ENCODE measurements at regions not wholly inside any gene's neighbourhood (a gene's known extent, or its start where the extent isn't known, plus 50 kb on each side); places are given as distances from the start of the nearest gene placed in this dataset.

- H3K27me3 ChIP-seq = no peaks in the 10 kb centered on the region
- no peak overlapping the region for H3K4me3 ChIP-seq (replicated peaks in 1 of 3)
- TF ChIP-seq CTCF (IDR thresholded peaks at IDR 0.05) (no peak), POLR2A (IDR thresholded peaks at IDR 0.05) (no peak)
- H3K4me1 ChIP-seq = no peaks in the 10 kb centered on the region
- H3K36me3 ChIP-seq = no peaks in the 10 kb centered on the region
- H3K9me3 ChIP-seq = no peaks in the 10 kb centered on the region
- intact Hi-C loops (cut with DNase I) = no loop called here
- WGBS, 2 donors = 46 to 50% methylated on average over 2 of the region's 2 CpGs
- peak in 1 of 2 donors; percentile 3 for DNase-seq
- H3K27ac ChIP-seq = no peak overlapping the region
These were observed 289.6 kb downstream of the DTWD2 start for GRCh38 chr5:118698774-118699173.

DNA sequence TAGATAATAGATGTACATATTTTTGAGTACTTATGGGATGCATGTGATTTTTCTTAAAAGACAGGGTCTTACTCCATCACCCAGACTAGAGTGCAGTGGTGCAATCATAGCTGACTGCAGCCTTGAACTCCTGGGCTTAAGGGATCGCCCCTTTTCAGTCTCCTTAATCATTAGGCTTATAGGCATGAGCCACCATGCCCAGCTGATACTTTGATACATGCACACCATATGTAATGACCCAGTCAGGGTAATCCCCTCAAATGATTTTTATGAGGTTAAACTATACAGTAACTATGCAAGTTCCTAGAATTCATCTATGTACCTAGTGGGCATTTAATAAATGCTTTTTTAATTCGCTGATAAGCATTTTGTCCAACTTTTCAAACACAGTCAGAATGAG lies 292.3 kb downstream of the DTWD2 start:
- WGBS, 2 donors = 90 to 99% methylated on average over 2 of the region's 2 CpGs

GRCh38 chr5:118692811-118693342 lies 295.5 kb downstream of the DTWD2 start:
- H3K9me3 ChIP-seq = no peaks in the 10 kb centered on the region
- H3K27me3 ChIP-seq = no peaks in the 10 kb centered on the region
- H3K36me3 ChIP-seq = no peaks in the 10 kb centered on the region
- no peak for DNase-seq
- 58 to 84% methylated on average over 4 of the region's 4 CpGs for WGBS, 2 donors
- TF ChIP-seq CTCF (IDR thresholded peaks at IDR 0.05) (no peak), POLR2A (IDR thresholded peaks at IDR 0.05) (no peak)
- H3K4me3 ChIP-seq (replicated peaks in 1 of 3) = no peak overlapping the region
- intact Hi-C loops (cut with DNase I) = no loop called here
- no peak overlapping the region for H3K27ac ChIP-seq
- H3K4me1 ChIP-seq = no peaks in the 10 kb centered on the region

More for the DNA sequence above, 292.3 kb downstream of the DTWD2 start:
- Histone ChIP-seq H3K4me1 (no peaks in the 10 kb centered on the region), H3K27me3 (no peaks in the 10 kb centered on the region), H3K36me3 (no peaks in the 10 kb centered on the region), H3K27ac (no peak overlapping the region), H3K9me3 (no peaks in the 10 kb centered on the region), H3K4me3 (replicated peaks in 1 of 3) (no peak overlapping the region)
- DNase-seq = no peak
- TF ChIP-seq CTCF (IDR thresholded peaks at IDR 0.05) = no peak
- TF ChIP-seq POLR2A (IDR thresholded peaks at IDR 0.05) = no peak
- intact Hi-C loops (cut with DNase I) = no loop called here

- WGBS, 2 donors = 82 to 83% methylated on average over 5 of the region's 5 CpGs
- Histone ChIP-seq H3K36me3 (no peaks in the 10 kb centered on the region), H3K9me3 (no peaks in the 10 kb centered on the region), H3K4me1 (no peaks in the 10 kb centered on the region), H3K4me3 (replicated peaks in 1 of 3) (no peak overlapping the region), H3K27me3 (no peaks in the 10 kb centered on the region), H3K27ac (no peak overlapping the region)
- TF ChIP-seq POLR2A (IDR thresholded peaks at IDR 0.05) (no peak), CTCF (IDR thresholded peaks at IDR 0.05) (no peak)
- intact Hi-C loops (cut with DNase I) = no loop called here
- no peak for DNase-seq
These were observed 300.4 kb downstream of the DTWD2 start for GRCh38 chr5:118687661-118688621.

DNA sequence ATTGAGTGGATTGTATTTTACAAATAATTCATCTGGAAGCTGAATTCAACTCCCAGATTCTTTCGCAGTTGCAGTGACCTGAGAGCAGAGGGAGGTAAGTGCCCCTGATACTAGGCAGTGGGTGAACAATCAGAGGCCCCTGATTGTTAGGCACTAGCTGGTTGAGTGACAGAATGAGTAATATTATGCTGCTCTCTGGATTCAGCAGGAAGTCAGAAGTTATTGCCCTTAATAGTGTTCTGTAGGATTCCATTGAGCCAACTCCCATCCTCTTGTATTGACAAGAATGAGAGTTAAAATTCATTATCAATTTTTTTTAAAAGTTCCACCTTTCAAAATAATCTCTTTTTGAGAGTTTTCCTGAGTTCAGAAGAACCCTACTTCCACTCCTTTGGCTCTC lies 301.2 kb downstream of the DTWD2 start:
- H3K27me3 ChIP-seq = no peaks in the 10 kb centered on the region
- no peaks in the 10 kb centered on the region for H3K4me1 ChIP-seq
- intact Hi-C loops (cut with DNase I) = no loop called here
- no peak overlapping the region for H3K27ac ChIP-seq
- H3K36me3 ChIP-seq = no peaks in the 10 kb centered on the region
- 96 to 100% methylated on average over 1 of the region's 1 CpG for WGBS, 2 donors
- H3K4me3 ChIP-seq (replicated peaks in 1 of 3) = no peak overlapping the region
- TF ChIP-seq CTCF (IDR thresholded peaks at IDR 0.05) (no peak), POLR2A (IDR thresholded peaks at IDR 0.05) (no peak)
- H3K9me3 ChIP-seq = no peaks in the 10 kb centered on the region
- no peak for DNase-seq

All from thyroid gland (tissue), 4 donors.